ENCODE measurements at regions not wholly inside any gene's neighbourhood (a gene's known extent, or its start where the extent isn't known, plus 50 kb on each side); places are given as distances from the start of the nearest gene placed in this dataset.

- Histone ChIP-seq H3K27ac (ENCODE audit: low read depth in 2 of 2, low read length in 1 of 2) (no peak overlapping the region), H2AFZ (ENCODE audit: low read depth) (no peak overlapping the region), H3K4me3 (ENCODE audit: low read depth in 2 of 2, low read length in 1 of 2) (no peak overlapping the region), H3K4me2 (no peak overlapping the region), H3K4me1 (ENCODE audit: control insufficient read depth in 1 of 2, insufficient read depth in 2 of 2, low read depth in 1 of 2, low read length in 1 of 2) (peaks cover 0 to 4% of the 10 kb centered on the region in 2 experiments; a peak in 2 of 4 replicates), H3K9me3 (peaks cover 12% of the 10 kb centered on the region; the same call in 1 of the 2 replicates), H3K9ac (no peak overlapping the region), H3K79me2 (ENCODE audit: insufficient read depth) (no peaks in the 10 kb centered on the region), H3F3A (replicated peaks; ENCODE audit: insufficient read depth) (no peaks in the 10 kb centered on the region), H3K9me2 (no peaks in the 10 kb centered on the region; the same call in 1 of the 2 replicates), H4K20me1 (ENCODE audit: insufficient read depth) (no peaks in the 10 kb centered on the region), H3K36me3 (replicated peaks in 1 of 2; ENCODE audit: control insufficient read depth in 1 of 2, insufficient read depth in 2 of 2, low read length in 1 of 2) (no peaks in the 10 kb centered on the region), H3K27me3 (ENCODE audit: insufficient read depth) (no peaks in the 10 kb centered on the region)
- no peak for DNase-seq
- WGBS (ENCODE audit: low lambda C conversion rate) = 10% methylated on average over 2 of the region's 2 CpGs
- ChIA-PET POLR2A (no interaction called here), CTCF (interaction anchor here (2.5 kb wide), 1 partner anchor 9 kb away, joined by 5 read pairs; no protein-coding TSS in a partner anchor)
- TF ChIP-seq NFIC (IDR thresholded peaks at IDR 0.05; ENCODE audit: borderline replicate concordance) (no peak), RCOR1 (IDR thresholded peaks at IDR 0.05; ENCODE audit: low read length) (no peak), CTCF (IDR thresholded peaks at IDR 0.05) (no peak), TAF1 (IDR thresholded peaks at IDR 0.05; ENCODE audit: borderline replicate concordance, low read depth, low read length) (no peak), POLR2AphosphoS5 (IDR thresholded peaks at IDR 0.05; ENCODE audit: low read depth, low read length) (no peak), MXI1 (IDR thresholded peaks at IDR 0.05; ENCODE audit: low read depth, low read length) (no peak), TEAD4 (IDR thresholded peaks at IDR 0.05; ENCODE audit: borderline replicate concordance, insufficient read depth) (no peak), YY1 (IDR thresholded peaks at IDR 0.05; ENCODE audit: low read depth) (no peak), IRF3 (IDR thresholded peaks at IDR 0.05; ENCODE audit: low read depth, low read length) (no peak), RAD21 (IDR thresholded peaks at IDR 0.05; ENCODE audit: low read length) (no peak), CHD2 (IDR thresholded peaks at IDR 0.05; ENCODE audit: low read length, partially characterized antibody) (no peak), GATA2 (CRISPR knock-in tag; IDR thresholded peaks at IDR 0.05) (no peak), RXRA (IDR thresholded peaks at IDR 0.05; ENCODE audit: borderline replicate concordance, low read depth) (no peak), FOSL2 (IDR thresholded peaks at IDR 0.05; ENCODE audit: borderline replicate concordance, low read depth) (no peak), FOXJ3 (CRISPR knock-in tag; IDR thresholded peaks at IDR 0.05) (no peak), USF1 (IDR thresholded peaks at IDR 0.05; ENCODE audit: borderline replicate concordance, low read depth) (no peak)
- TF ChIP-seq, protein P1, sequence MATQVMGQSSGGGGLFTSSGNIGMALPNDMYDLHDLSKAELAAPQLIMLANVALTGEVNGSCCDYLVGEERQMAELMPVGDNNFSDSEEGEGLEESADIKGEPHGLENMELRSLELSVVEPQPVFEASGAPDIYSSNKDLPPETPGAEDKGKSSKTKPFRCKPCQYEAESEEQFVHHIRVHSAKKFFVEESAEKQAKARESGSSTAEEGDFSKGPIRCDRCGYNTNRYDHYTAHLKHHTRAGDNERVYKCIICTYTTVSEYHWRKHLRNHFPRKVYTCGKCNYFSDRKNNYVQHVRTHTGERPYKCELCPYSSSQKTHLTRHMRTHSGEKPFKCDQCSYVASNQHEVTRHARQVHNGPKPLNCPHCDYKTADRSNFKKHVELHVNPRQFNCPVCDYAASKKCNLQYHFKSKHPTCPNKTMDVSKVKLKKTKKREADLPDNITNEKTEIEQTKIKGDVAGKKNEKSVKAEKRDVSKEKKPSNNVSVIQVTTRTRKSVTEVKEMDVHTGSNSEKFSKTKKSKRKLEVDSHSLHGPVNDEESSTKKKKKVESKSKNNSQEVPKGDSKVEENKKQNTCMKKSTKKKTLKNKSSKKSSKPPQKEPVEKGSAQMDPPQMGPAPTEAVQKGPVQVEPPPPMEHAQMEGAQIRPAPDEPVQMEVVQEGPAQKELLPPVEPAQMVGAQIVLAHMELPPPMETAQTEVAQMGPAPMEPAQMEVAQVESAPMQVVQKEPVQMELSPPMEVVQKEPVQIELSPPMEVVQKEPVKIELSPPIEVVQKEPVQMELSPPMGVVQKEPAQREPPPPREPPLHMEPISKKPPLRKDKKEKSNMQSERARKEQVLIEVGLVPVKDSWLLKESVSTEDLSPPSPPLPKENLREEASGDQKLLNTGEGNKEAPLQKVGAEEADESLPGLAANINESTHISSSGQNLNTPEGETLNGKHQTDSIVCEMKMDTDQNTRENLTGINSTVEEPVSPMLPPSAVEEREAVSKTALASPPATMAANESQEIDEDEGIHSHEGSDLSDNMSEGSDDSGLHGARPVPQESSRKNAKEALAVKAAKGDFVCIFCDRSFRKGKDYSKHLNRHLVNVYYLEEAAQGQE (IDR thresholded peaks at IDR 0.05; ENCODE audit: low read depth, low read length) = no peak
- TF ChIP-seq, protein P2, sequence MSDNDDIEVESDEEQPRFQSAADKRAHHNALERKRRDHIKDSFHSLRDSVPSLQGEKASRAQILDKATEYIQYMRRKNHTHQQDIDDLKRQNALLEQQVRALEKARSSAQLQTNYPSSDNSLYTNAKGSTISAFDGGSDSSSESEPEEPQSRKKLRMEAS (IDR thresholded peaks at IDR 0.05; ENCODE audit: low read depth) = no peak
- TF ChIP-seq, protein P3, sequence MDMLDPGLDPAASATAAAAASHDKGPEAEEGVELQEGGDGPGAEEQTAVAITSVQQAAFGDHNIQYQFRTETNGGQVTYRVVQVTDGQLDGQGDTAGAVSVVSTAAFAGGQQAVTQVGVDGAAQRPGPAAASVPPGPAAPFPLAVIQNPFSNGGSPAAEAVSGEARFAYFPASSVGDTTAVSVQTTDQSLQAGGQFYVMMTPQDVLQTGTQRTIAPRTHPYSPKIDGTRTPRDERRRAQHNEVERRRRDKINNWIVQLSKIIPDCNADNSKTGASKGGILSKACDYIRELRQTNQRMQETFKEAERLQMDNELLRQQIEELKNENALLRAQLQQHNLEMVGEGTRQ (IDR thresholded peaks at IDR 0.05; ENCODE audit: borderline replicate concordance, low read depth, low read length) = no peak
- TF ChIP-seq, protein P4, sequence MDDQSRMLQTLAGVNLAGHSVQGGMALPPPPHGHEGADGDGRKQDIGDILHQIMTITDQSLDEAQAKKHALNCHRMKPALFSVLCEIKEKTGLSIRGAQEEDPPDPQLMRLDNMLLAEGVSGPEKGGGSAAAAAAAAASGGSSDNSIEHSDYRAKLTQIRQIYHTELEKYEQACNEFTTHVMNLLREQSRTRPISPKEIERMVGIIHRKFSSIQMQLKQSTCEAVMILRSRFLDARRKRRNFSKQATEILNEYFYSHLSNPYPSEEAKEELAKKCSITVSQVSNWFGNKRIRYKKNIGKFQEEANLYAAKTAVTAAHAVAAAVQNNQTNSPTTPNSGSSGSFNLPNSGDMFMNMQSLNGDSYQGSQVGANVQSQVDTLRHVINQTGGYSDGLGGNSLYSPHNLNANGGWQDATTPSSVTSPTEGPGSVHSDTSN (IDR thresholded peaks at IDR 0.05) = no peak
These were observed 147.2 kb downstream of the AKR1D1 start for GRCh38 chr7:138223402-138223879.

Data from SK-N-SH (cell line).